ENCODE measurements at regions not wholly inside any gene's neighbourhood (a gene's known extent, or its start where the extent isn't known, plus 50 kb on each side); places are given as distances from the start of the nearest gene placed in this dataset.
"Not testable (repeated sequence)": the region's sequence is repeated elsewhere in the genome, so short reads cannot be mapped to it uniquely, and the experiment has no call there.

DNA sequence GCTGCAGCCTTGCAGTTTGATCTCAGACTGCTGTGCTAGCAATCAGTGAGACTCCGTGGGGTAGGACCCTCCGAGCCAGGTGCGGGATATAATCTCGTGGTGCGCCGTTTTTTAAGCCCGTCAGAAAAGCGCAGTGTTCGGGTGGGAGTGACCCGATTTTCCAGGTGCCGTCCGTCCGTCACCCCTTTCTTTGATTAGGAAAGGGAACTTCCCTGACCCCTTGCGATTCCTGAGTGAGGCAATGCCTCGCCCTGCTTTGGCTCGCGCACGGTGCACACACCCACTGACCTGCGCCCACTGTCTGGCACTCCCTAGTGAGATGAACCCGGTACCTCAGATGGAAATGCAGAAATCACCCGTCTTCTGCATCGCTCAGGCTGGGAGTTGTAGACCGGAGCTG, 203.2 kb downstream of the SNCAIP start:
- not testable (repeated sequence) for H3K27ac ChIP-seq, H3K36me3 ChIP-seq, H3K9me3 ChIP-seq, H3K27me3 ChIP-seq, DNase-seq, H3K4me1 ChIP-seq, H3K4me3 ChIP-seq

GRCh38 chr5:122515709-122516431, 203.8 kb downstream of the SNCAIP start:
- Histone ChIP-seq H3K9me3 (no peaks in the 10 kb centered on the region), H3K36me3 (no peaks in the 10 kb centered on the region), H3K27ac (no peak overlapping the region), H3K27me3 (no peaks in the 10 kb centered on the region), H3K4me3 (no peak overlapping the region), H3K4me1 (no peaks in the 10 kb centered on the region)
- peak in 4 of 6 experiments; percentile 55 to 66 (median 59) for TF ChIP-seq CTCF (IDR thresholded peaks at IDR 0.05)
- no peak for TF ChIP-seq POLR2A (IDR thresholded peaks at IDR 0.05)
- peak in 2 of 3 donors; percentile 17 to 63 for DNase-seq

DNA sequence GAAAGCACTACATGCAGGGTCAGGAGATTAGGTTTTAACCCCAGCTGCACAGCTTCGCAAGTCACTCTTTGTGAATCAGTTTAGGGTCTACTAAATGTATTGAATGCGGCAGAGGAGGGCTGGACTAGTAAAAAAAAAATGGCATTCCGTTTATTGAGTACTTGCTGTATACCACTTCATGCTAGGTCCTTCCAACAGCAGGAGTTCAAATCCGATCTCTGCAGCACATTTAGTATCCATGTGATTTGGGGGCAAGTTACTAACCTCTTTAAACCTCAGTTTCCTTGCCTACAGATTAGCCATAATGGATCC, 204.4 kb downstream of the SNCAIP start:
- H3K27me3 ChIP-seq, result no peaks in the 10 kb centered on the region
- H3K27ac ChIP-seq, result no peak overlapping the region
- no peaks in the 10 kb centered on the region for H3K9me3 ChIP-seq
- no peak for TF ChIP-seq CTCF (IDR thresholded peaks at IDR 0.05)
- TF ChIP-seq POLR2A (IDR thresholded peaks at IDR 0.05), result no peak
- no peak for DNase-seq
- no peak overlapping the region for H3K4me3 ChIP-seq
- no peaks in the 10 kb centered on the region for H3K36me3 ChIP-seq
- no peaks in the 10 kb centered on the region for H3K4me1 ChIP-seq

DNA sequence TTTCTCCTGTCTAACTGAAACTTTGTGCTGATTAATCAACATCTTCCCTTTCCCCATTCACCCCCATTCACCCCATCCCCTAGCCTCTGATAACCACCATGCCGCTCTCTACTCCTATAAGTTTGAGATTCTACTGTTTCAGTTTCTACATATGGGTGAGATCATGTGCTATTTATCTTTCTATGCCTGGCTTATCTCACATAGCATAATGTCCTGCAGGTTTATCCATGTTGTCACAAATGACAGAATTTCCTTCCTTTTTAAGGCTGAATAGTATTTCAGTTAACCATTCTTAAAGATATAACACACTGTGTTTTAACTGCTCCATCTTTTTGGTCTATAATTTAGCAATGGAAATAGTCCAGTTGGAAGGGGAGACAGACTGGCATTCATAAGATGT, 205.1 kb downstream of the SNCAIP start:
- DNase-seq, result no peak
- Histone ChIP-seq H3K4me3 (no peak overlapping the region), H3K27me3 (no peaks in the 10 kb centered on the region), H3K36me3 (no peaks in the 10 kb centered on the region), H3K4me1 (no peaks in the 10 kb centered on the region), H3K9me3 (no peaks in the 10 kb centered on the region), H3K27ac (no peak overlapping the region)
- TF ChIP-seq CTCF (IDR thresholded peaks at IDR 0.05) (no peak), POLR2A (IDR thresholded peaks at IDR 0.05) (no peak)

DNA sequence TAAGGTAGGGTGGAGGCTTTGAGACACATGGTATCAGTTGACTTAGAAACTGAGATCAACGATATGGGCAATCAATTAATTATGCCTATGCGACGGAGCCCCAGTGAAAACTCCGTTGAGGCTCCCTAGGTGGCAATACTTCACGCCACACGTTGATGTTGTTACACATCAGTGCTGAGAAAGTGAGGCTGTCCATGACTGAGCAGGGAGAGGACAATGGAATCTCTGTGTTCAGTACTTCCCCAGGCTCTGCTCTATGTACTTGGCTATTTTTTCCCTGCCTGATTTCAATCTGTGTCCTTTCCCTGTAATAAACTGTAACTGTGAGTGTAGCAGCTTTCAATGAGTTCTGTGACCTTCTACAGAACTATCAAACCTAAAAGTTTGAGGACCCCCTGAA, 211.7 kb downstream of the SNCAIP start:
- Histone ChIP-seq H3K36me3 (no peaks in the 10 kb centered on the region), H3K4me3 (no peak overlapping the region), H3K27me3 (no peaks in the 10 kb centered on the region), H3K4me1 (no peaks in the 10 kb centered on the region), H3K9me3 (no peaks in the 10 kb centered on the region), H3K27ac (no peak overlapping the region)
- no peak for DNase-seq
- TF ChIP-seq POLR2A (IDR thresholded peaks at IDR 0.05), result no peak
- no peak for TF ChIP-seq CTCF (IDR thresholded peaks at IDR 0.05)

DNA sequence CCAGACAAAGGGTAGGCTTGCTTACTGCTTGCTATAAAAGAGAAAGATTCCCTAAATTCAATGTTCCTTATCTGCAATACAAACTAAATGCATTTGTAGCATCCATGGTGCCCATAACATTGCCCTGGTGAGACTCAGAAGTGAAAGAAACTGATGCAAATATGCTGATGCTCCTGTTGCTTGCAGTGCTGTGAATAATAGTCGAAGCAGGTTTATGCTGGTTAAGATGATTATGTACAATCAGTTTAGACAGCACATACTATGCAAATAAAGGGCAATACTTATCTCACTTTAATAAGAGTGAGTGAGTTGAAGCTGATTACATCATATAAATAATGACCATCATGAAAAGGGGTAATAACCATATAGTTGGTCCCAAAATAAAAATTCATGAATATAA, 215.5 kb downstream of the SNCAIP start:
- Histone ChIP-seq H3K27me3 (no peaks in the 10 kb centered on the region), H3K4me3 (no peak overlapping the region), H3K27ac (no peak overlapping the region), H3K4me1 (no peaks in the 10 kb centered on the region), H3K9me3 (no peaks in the 10 kb centered on the region), H3K36me3 (no peaks in the 10 kb centered on the region)
- DNase-seq, result no peak
- TF ChIP-seq CTCF (IDR thresholded peaks at IDR 0.05) (no peak), POLR2A (IDR thresholded peaks at IDR 0.05) (no peak)

Measured in Peyer's patch (tissue), 4 donors.